GM18507 (cell line): ENCODE measurements at regions not wholly inside any gene's neighbourhood (a gene's known extent, or its start where the extent isn't known, plus 50 kb on each side); places are given as distances from the start of the nearest gene placed in this dataset.
"Not testable (repeated sequence)": the region's sequence is repeated elsewhere in the genome, so short reads cannot be mapped to it uniquely, and the experiment has no call there.

Experiments used
- DNase-seq: peaks from one replicate; pipeline ENCODE4 v3.0.0; 2011; ENCODE audit warnings: low read depth; ENCODE audit not compliant: insufficient read length; ENCODE audit errors: extremely low spot score
- FAIRE-seq: peaks from 2 replicates; lab custom pipeline; 2011; peaks lifted over from hg19 to GRCh38; lab: Jason Lieb, UNC

DNA sequence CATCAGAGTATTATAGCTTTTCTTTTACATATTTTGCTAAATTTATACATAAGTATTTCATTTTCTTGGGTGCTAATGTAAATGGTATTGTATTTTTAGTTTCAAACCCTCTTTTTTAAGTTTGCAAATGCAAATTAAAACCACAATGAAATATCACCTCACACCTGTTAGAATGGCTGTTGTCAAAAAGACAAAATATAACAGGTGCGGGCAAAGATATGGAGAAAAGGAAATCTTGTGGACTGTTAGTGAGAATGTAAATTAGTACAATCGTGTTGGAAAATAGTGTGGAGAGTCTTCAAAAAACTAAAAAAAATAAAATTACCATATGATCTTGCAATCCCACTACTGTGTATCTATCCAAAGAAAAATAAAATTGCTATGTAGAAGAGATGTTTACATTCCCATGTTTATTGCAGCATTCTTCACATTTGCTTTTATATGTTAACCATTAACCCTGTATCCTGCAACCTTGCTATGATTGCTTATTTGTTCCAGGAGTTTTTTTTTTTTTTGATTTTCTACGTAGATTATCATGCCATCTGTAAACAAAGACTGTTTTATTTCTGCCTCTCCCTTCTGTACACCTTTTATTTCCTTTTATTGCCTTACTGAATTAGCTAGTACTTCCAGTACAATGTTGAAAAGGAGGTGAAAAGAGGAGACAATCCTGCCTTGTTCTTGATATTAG lies 405.4 kb upstream of the MIS18BP1 start:
- no peak for FAIRE-seq

GRCh38 chr14:45651890-45652289 lies 398.9 kb upstream of the MIS18BP1 start:
- DNase-seq (no peak), FAIRE-seq (no peak)

More for the DNA sequence above, 405.4 kb upstream of the MIS18BP1 start:
- DNase-seq, result no peak

- no peak for FAIRE-seq
- DNase-seq, result no peak
Measured at GRCh38 chr14:45650754-45651153, 397.8 kb upstream of the MIS18BP1 start.

DNA sequence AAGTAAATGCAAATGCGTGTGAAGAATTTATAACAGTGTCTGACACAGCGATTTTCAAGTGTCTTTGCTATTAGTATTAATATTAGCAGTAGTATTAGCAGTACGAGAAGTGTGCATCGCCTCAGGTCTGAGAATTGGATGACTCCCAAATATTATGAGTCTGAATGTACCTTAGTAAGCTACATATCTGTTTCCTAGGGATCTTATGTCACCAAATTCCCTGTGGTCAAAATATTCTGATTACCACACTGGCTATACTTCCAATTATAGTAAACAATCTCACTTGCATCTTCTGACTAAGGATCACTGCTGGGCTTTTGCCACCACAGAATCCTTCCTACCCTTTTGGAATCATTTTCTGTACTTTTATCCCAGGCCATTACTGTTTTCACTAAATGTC lies 396.0 kb upstream of the MIS18BP1 start:
- FAIRE-seq, result no peak
- DNase-seq, result no peak

- FAIRE-seq, result no peak
- no peak for DNase-seq
Measured at GRCh38 chr14:45641541-45641940, 388.5 kb upstream of the MIS18BP1 start.

GRCh38 chr14:45634651-45635441 lies 381.8 kb upstream of the MIS18BP1 start:
- FAIRE-seq, DNase-seq: not testable (repeated sequence)

DNA sequence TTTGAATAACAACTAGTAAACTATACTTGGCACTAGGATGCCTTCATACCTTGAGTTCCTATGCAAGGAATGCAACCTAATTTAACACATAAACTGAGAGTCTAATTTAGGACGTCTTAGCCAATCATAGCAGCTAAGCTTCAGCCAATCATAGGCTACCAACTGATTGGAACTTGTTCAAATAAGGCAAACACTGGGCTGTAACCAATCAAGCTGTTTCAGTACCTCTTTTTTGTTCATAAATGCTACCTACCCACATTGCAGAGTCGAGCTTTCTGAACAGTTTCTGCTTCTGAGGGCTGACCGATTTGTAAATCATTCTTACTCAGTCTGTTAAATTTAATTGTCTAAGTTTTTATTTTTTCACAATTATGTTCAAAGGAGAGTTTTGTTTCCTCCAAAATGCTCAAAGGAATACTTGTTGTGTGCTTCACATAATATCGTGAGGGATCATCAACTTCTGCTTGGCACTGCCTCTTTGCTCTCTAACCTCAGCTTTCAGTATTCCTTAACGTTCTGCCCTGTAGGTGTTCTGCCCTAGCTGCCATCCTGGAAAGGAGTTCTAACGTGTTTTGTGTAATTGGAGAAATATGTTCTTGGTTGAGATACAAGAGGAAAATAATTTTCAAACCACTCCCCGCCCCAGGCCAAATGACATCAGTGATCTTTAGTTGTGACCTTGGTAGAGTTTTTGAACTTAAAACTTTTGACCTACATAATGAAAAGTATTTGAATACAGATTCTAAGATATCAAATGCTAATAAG lies 380.4 kb upstream of the MIS18BP1 start:
- no peak for FAIRE-seq
- DNase-seq, result no peak

DNA sequence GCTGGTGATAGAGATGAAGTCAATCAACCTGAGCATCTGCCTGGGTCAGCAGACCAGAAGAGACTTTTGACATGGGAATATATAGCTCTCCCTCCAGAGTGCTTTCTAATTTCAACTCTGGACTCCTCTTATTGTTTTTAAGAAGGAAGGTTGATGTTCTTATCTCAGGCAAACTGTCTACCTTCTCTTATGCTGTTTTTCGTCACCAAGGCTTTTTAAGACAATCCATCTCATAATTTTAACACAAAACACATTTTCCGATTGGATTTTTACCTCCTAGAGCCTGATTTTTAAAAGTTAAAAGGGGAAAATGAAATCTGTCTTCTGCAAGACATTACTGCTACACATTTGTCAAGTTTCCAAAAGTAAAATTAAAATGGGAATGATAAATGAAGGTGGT lies 368.7 kb upstream of the MIS18BP1 start:
- FAIRE-seq (no peak), DNase-seq (no peak)

- DNase-seq (no peak), FAIRE-seq (no peak)
Measured at GRCh38 chr14:45619831-45620230, 366.8 kb upstream of the MIS18BP1 start.

GRCh38 chr14:45610318-45610717 lies 357.3 kb upstream of the MIS18BP1 start:
- FAIRE-seq, result no peak
- DNase-seq, result no peak

DNA sequence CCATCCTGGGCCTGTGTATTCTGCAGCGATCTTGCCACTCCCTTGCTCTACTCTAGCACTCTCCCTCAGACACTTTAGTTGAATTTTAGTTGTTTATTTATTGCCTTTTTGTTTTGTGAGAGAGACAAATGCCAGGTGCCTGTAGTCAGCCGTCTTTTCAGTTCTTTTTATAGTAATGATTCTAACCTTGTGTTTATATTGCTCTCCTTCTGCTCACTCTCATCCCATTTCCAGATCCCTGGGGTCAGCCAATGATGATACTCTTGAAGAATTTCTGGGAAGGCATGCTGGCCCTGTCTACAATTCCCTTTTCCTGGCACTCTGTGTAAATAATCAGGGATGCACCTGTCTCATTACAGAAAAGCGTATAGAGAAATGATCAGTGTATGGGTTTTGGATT lies 334.1 kb upstream of the MIS18BP1 start:
- DNase-seq, result no peak
- no peak for FAIRE-seq

DNA sequence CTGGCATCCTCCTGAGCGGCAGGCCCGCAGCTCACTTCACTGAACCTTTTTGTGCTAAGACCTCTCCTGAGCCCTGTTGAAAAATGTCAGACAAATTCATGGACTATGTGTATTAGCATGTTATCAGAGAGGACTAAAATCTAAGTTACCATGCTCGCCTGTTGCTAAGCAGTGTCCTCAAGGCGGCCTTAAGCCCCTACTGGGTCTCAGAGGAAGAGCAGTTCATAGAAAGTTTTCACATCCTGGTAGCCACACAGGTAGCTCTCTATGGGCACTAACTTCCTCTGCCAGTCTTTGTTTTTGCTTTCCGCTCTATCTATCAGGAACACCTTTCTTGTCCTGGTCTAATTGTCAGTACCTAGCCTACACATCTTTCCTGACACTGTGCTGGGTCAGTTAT lies 306.6 kb upstream of the MIS18BP1 start:
- FAIRE-seq, result no peak
- no peak for DNase-seq

- FAIRE-seq, result no peak
- no peak for DNase-seq
Measured at GRCh38 chr14:45558183-45558582, 305.2 kb upstream of the MIS18BP1 start.

DNA sequence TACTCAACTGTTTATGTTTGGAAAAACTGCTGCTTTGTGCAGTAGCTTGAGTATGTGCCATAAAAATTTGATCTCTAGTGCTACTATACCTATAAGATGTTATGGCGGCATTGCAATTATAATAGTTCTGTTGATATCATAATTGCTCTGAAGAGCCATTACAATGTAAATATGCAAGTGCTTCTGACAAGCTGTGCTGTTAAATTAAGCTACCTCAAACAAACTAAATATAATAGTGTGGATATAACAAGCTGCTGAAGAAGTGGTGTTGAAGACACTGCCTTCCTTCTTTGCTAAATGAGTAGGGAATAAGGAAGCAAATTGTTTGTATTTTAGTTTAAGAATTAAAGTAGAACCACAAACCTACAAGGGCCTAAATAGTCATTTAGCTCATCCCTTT lies 301.0 kb upstream of the MIS18BP1 start:
- no peak for DNase-seq
- FAIRE-seq, result no peak

DNA sequence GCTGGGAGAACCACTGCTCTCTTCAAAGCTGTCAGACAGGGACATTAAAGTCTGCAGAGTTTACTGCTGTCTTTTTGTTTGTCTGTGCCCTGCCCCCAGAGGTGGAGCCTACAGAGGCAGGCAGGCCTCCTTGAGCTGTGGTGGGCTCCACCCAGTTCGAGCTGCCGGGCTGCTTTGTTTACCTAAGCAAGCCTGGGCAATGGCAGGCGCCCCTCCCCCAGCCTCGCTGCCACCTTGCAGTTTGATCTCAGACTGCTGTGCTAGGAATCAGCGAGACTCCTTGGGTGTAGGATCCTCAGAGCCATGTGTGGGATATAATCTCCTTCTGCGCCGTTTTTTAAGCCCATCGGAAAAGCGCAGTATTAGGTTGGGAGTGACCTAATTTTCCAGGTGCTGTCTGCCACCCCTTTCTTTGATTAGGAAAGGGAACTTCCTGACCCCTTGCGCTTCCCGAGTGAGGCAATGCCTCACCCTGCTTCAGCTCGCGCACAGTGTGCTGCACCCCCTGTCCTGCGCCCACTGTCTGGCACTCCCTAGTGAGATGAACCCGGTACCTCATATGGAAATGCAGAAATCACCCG lies 298.3 kb upstream of the MIS18BP1 start:
- not testable (repeated sequence) for FAIRE-seq, DNase-seq

DNA sequence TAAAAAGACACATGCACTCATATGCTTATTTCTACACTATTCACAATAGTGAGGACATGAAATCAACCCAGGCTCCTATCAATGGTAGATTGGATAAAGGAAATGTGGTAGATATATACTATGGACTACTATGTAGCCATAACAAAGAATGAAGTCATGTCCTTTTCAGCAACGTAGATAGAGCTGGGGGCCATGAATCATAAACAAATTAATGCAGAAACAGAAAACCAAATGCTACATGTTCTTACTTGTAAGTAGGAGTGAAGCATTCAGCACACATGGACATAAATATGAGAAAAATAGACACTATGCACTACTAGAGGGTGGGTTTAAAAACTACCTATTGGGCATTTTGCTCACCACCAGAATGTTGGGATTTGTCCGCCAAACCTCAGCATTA lies 278.0 kb upstream of the MIS18BP1 start:
- FAIRE-seq, result no peak
- no peak for DNase-seq

DNA sequence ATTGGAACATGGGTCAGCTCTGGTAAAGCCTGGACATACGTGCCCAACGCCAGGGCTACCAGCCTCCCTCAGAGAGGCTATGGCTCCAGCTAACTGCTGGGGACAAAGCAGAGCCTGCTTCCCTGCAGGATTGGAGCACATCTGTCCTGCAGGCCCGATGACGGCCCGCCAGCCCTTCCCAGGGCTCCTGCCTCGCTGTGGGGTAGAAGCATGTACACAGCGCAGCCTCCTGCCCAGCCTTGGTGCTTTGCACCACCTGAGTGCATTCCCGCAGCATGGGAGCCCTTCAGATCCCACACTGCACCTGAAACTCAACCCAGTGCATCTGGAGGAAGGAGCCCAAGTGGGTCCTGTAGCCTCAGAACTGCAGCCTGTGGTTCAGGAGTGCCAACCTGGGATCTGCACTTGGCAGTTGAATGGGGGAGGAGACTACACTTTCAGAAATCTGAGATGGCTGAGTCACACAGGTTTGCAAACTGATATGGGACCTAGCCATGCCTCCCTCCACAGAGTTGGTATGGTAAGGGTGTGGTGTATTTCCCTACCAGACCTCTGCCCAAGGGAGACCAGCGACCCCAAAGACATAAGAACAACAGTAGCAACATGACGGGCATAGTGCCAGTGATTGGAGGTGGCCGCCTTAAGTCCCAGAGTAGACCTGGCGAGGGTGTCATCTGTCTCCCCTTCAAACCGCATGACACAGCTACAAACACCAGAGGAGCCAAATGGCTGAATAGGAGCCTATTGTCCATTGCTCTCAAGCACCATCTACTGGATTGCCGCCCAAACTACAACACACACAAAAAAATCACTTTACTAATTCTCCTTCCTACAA lies 273.9 kb upstream of the MIS18BP1 start:
- DNase-seq (no peak), FAIRE-seq (no peak)

GRCh38 chr14:45519766-45520165 lies 266.8 kb upstream of the MIS18BP1 start:
- FAIRE-seq, result no peak
- no peak for DNase-seq

DNA sequence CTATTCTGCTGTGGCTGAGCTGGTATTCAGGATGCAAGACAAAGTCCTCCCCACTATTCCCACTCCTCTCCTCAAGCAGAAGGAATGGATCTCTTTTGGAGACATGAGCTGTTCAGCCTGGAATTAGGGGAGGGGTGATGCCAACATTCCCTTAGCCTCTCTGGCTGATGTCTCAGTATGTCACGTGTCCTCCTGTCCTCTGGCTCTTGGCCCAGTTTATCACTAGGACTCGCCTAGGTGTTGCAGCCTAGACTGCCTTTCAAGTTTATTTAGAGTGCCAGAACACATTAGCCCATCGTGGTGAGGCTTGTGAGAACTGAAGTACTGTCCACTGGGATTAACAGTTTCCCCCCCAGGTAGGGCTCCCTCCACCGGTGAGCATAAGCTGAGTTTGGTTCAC lies 239.9 kb upstream of the MIS18BP1 start:
- FAIRE-seq (no peak), DNase-seq (no peak)
